HepG2 (cell line): ENCODE measurements at regions not wholly inside any gene's neighbourhood (a gene's known extent, or its start where the extent isn't known, plus 50 kb on each side); places are given as distances from the start of the nearest gene placed in this dataset.

ENCODE experiments used
- ATAC-seq: fragments of 200-7000 bp; cut with Tn5 transposase; 3 replicates; pipeline ENCODE4 v1.9.1; 2020; ENCODE audit warnings: mild to moderate bottlenecking, moderate library complexity
- BruUV-seq: library from RNA; stranded (reverse); fragments of 400-500 nt; replicated peaks from 2 replicates; lab custom pipeline; 2021; lab: Mats Ljungman, UMichigan
- CTCF ChIA-PET: fragments of 300-600 bp; formaldehyde crosslinking; extraction: SDS; loops from one replicate; lab custom pipeline; 2021; ENCODE audit warnings: low total read pairs, inconsistent platforms, low intra/inter-chr PET ratio; lab: Yijun Ruan, JAX
- POLR2A ChIA-PET: fragments of 350-600 bp; sonication (Branson Sonifier 250); formaldehyde crosslinking; loops from one replicate; lab custom pipeline; 2020; ENCODE audit warnings: antibody characterized with exemption, inconsistent platforms; lab: Yijun Ruan, JAX
- DNase-seq: peaks from one replicate; pipeline ENCODE4 v3.0.0-alpha.2; 2015; ENCODE audit warnings: low spot score
- FAIRE-seq: peaks from 3 replicates; lab custom pipeline; 2011; peaks lifted over from hg19 to GRCh38; lab: Jason Lieb, UNC
- H2AFZ ChIP-seq: one replicate; pipeline ENCODE4 v1.6.1; 2011; ENCODE audit warnings: low read length, inconsistent platforms
- H3K27ac ChIP-seq: fragments of 300-600 bp; 3 replicates; pipeline ENCODE4 v1.8.0; 2011; ENCODE audit warnings: mixed run types, mild to moderate bottlenecking, mixed read lengths, low read length, inconsistent platforms; ENCODE audit not compliant: insufficient read depth; ENCODE audit errors: extremely low read length
- H3K27me3 ChIP-seq, 2 experiments: fragments of 200-600 bp in 1 of 2; 2 replicates in 1 of 2; 3 replicates in 1 of 2; pipeline versions ENCODE4 v1.6.0 to v1.8.0; 2011; ENCODE audit warnings: low read length in 2 of 2, mild to moderate bottlenecking in 2 of 2, moderate library complexity in 2 of 2, inconsistent platforms in 1 of 2; ENCODE audit not compliant: insufficient read depth in 2 of 2, control insufficient read depth in 1 of 2
- H3K36me3 ChIP-seq, 2 experiments: fragments of 200-600 bp in 1 of 2; replicated peaks in 1 of 2; 2 replicates in 1 of 2; 3 replicates in 1 of 2; pipeline versions ENCODE4 v1.5.1 to v1.8.0; 2011; ENCODE audit warnings: low read length in 2 of 2, inconsistent platforms in 1 of 2; ENCODE audit not compliant: insufficient read depth in 2 of 2, control insufficient read depth in 1 of 2
- H3K4me1 ChIP-seq: 2 replicates; pipeline ENCODE4 v1.5.1; 2012; ENCODE audit warnings: low read length, inconsistent platforms; ENCODE audit not compliant: insufficient read depth
- H3K4me2 ChIP-seq: 2 replicates; pipeline ENCODE4 v1.6.0; 2011; ENCODE audit warnings: low read depth, low read length, inconsistent platforms
- H3K4me3 ChIP-seq, 3 experiments: fragments of 200-600 bp in 1 of 3; sonication (generic), shearing (Covaris generic) in 1 of 3; replicated peaks in 1 of 3; 2 replicates each; pipeline ENCODE4 v1.5.1; 2011 to 2016; ENCODE audit warnings: low read length in 3 of 3, inconsistent platforms in 2 of 3, low read depth in 2 of 3, mild to moderate bottlenecking in 2 of 3, control low read depth in 1 of 3, mixed read lengths in 1 of 3; ENCODE audit not compliant: insufficient read depth in 1 of 3
- H3K79me2 ChIP-seq: one replicate; pipeline ENCODE4 v1.6.1; 2011; ENCODE audit warnings: low read length, inconsistent platforms; ENCODE audit not compliant: insufficient read depth
- H3K9ac ChIP-seq: 2 replicates; pipeline ENCODE4 v1.6.0; 2011; ENCODE audit warnings: mild to moderate bottlenecking, low read depth, low read length, inconsistent platforms; ENCODE audit not compliant: insufficient read depth
- H3K9me3 ChIP-seq: 2 replicates; pipeline ENCODE4 v1.5.1; 2012; ENCODE audit warnings: mild to moderate bottlenecking, low read length
- H4K20me1 ChIP-seq: 2 replicates; pipeline ENCODE4 v1.6.0; 2011; ENCODE audit warnings: inconsistent platforms, mild to moderate bottlenecking, low read length, moderate library complexity; ENCODE audit not compliant: insufficient read depth
- DRAP1 ChIP-seq: IDR thresholded peaks from 2 replicates; pipeline ENCODE4 v1.6.1; 2016; ENCODE audit warnings: missing genetic modification reagents, missing compliant biosample characterization
- ELF3 ChIP-seq: IDR thresholded peaks from 2 replicates; pipeline ENCODE4 v1.6.1; 2016; ENCODE audit warnings: missing genetic modification reagents, missing compliant biosample characterization
- ISX ChIP-seq: sonication (generic); formaldehyde crosslinking; conservative IDR thresholded peaks from 2 replicates; pipeline ENCODE4 v1.5.0; 2020; ENCODE audit warnings: missing genetic modification reagents
- KDM6A ChIP-seq: IDR thresholded peaks from 2 replicates; pipeline ENCODE4 v1.6.1; 2016; ENCODE audit warnings: low read depth
- LCORL ChIP-seq, 2 experiments: fragments of 450-650 bp in 1 of 2; sonication (generic) in 1 of 2; formaldehyde crosslinking in 1 of 2; IDR thresholded peaks; 2 replicates each; pipeline versions ENCODE4 v1.5.0 to v1.6.1; 2017 to 2020; ENCODE audit warnings: antibody characterized with exemption in 1 of 2, missing genetic modification reagents in 1 of 2
- NKX3-1 ChIP-seq: sonication (generic); formaldehyde crosslinking; IDR thresholded peaks from 2 replicates; pipeline ENCODE4 v1.5.0; 2020; ENCODE audit warnings: missing genetic modification reagents
- NRL ChIP-seq: sonication (generic); formaldehyde crosslinking; IDR thresholded peaks from 2 replicates; pipeline ENCODE4 v1.5.0; 2020; ENCODE audit warnings: missing genetic modification reagents, mild to moderate bottlenecking, moderate library complexity, borderline replicate concordance
- PAX8 ChIP-seq: sonication (generic); formaldehyde crosslinking; IDR thresholded peaks from 2 replicates; pipeline ENCODE4 v1.8.0; 2022; ENCODE audit warnings: mild to moderate bottlenecking, missing genetic modification reagents, borderline replicate concordance
- PAXIP1 ChIP-seq: sonication (generic); formaldehyde crosslinking; conservative IDR thresholded peaks from 2 replicates; pipeline ENCODE4 v1.4.0; 2020; ENCODE audit warnings: mild to moderate bottlenecking, missing genetic modification reagents, moderate library complexity
- RCOR2 ChIP-seq: IDR thresholded peaks from 2 replicates; pipeline ENCODE4 v1.6.1; 2016; ENCODE audit warnings: missing biosample characterization, missing genetic modification reagents
- SMC3 ChIP-seq: IDR thresholded peaks from 2 replicates; pipeline ENCODE4 v1.6.1; 2011; ENCODE audit warnings: low read length, improper control_type of control experiment
- ZFYVE20 ChIP-seq: sonication (generic); formaldehyde crosslinking; IDR thresholded peaks from 2 replicates; pipeline ENCODE4 v1.8.0; 2023; ENCODE audit warnings: low read depth, mild to moderate bottlenecking, moderate library complexity, missing genetic modification reagents, borderline replicate concordance
- ZNF484 ChIP-seq: sonication (generic); formaldehyde crosslinking; IDR thresholded peaks from 2 replicates; pipeline ENCODE4 v1.5.1; 2020; ENCODE audit warnings: mild to moderate bottlenecking, low read depth, missing genetic modification reagents, borderline replicate concordance
- ZNF556 ChIP-seq: sonication (generic); formaldehyde crosslinking; IDR thresholded peaks from 2 replicates; pipeline ENCODE4 v1.4.0; 2020; ENCODE audit warnings: mild to moderate bottlenecking, missing genetic modification reagents, borderline replicate concordance
- WGBS: methylation state at CpG from one replicate; pipeline ENCODE4 v1.1.6; 2017; ENCODE audit warnings: low lambda C conversion rate; 5-methylcytosine and 5-hydroxymethylcytosine counted together
- in situ Hi-C: cut with HindIII; loops from 2 replicates; pipeline ENCODE4 v1.10.0; 2017; ENCODE audit warnings: low pct_unique_long_range_greater_than_20kb; ENCODE audit not compliant: extremely low pct_ligation_motif_present
- intact Hi-C: fragments of 100-400 bp; cut with micrococcal nuclease; formaldehyde crosslinking; loops from one replicate; pipeline ENCODE4 v1.10.0; 2022; ENCODE audit not compliant: unreplicated experiment

- intact Hi-C loops: no loop called here
- Histone ChIP-seq H3K4me1 (no peaks in the 10 kb centered on the region), H3K9me3 (no peaks in the 10 kb centered on the region), H3K79me2 (no peaks in the 10 kb centered on the region), H3K4me2 (no peak overlapping the region), H3K36me3 (no peaks in the 10 kb centered on the region), H3K27me3 (peaks cover 0 to 39% of the 10 kb centered on the region in 2 experiments; a peak in 4 of 5 replicates), H3K4me3 (no peak overlapping the region), H3K9ac (no peak overlapping the region), H4K20me1 (no peaks in the 10 kb centered on the region), H3K27ac (no peak overlapping the region), H2AFZ (no peak overlapping the region)
- no peak for TF ChIP-seq PAXIP1 (CRISPR knock-in tag)
- no peak for TF ChIP-seq LCORL (IDR thresholded peaks at IDR 0.05)
- TF ChIP-seq LCORL (CRISPR knock-in tag; IDR thresholded peaks at IDR 0.05): no peak
- TF ChIP-seq ZNF556: no peak
- no peak for TF ChIP-seq ZFYVE20 (CRISPR knock-in tag)
- TF ChIP-seq NRL (CRISPR knock-in tag): no peak
- no peak for TF ChIP-seq NKX3-1 (CRISPR knock-in tag)
- no peak for TF ChIP-seq PAX8 (CRISPR knock-in tag)
- no peak for TF ChIP-seq SMC3
- no peak for TF ChIP-seq ZNF484 (CRISPR knock-in tag)
- no peak for TF ChIP-seq DRAP1 (CRISPR knock-in tag)
- TF ChIP-seq KDM6A (CRISPR knock-in tag): no peak
- TF ChIP-seq RCOR2 (CRISPR knock-in tag): no peak
- TF ChIP-seq ELF3: no peak
- TF ChIP-seq ISX (CRISPR knock-in tag): no peak
- CTCF ChIA-PET: no interaction called here
- ATAC-seq (no peak), FAIRE-seq (no peak), DNase-seq (no peak)
- POLR2A ChIA-PET: no interaction called here
- 4% methylated on average over 5 of the region's 5 CpGs for WGBS
- BruUV-seq: no TSS peak
- in situ Hi-C loops: no loop called here
These were observed 115.8 kb upstream of the SPTLC3 start for GRCh38 chr20:12893019-12893418.
